ENCODE measurements at regions not wholly inside any gene's neighbourhood (a gene's known extent, or its start where the extent isn't known, plus 50 kb on each side); places are given as distances from the start of the nearest gene placed in this dataset.

DNA sequence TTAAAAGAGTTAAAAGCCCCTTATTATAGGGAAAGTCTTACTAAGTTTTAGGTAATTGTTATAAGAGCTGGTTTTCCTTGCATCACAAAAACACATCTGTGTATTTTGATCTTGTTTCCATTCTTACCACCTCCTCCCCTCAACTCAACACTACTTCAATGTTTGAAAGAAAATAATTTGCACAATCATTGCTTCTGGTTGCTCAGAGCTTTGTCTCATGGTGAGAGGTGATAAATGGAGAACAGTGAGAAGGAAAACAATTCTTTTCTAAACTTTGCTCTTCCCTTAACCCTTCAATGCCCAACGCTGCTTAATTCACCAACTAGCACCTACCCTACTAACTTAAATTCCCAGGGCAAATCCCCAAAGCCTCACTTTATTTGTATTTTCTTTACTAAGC lies 268.1 kb upstream of the LINC00305 start:
- Histone ChIP-seq H3K79me2 (ENCODE audit: control insufficient read depth, insufficient read depth, low read length) (no peaks in the 10 kb centered on the region), H3K9me3 (ENCODE audit: control insufficient read depth, insufficient read depth, low read depth, low read length) (no peaks in the 10 kb centered on the region), H3K4me2 (ENCODE audit: extremely low read depth, insufficient read depth, low read length) (no peak overlapping the region), H3K9ac (ENCODE audit: insufficient read depth, low read length) (no peak overlapping the region), H4K20me1 (ENCODE audit: control insufficient read depth, extremely low read depth, insufficient read depth, low read length) (no peaks in the 10 kb centered on the region), H3K4me3 (replicated peaks in 1 of 4; ENCODE audit: control extremely low read depth in 1 of 4, insufficient read depth in 1 of 4, low read depth in 3 of 4, low read length in 4 of 4) (no peak overlapping the region), H3K36me3 (ENCODE audit: control insufficient read depth, insufficient read depth, low read length) (no peaks in the 10 kb centered on the region), H3K27me3 (ENCODE audit: control insufficient read depth, insufficient read depth, low read length) (no peaks in the 10 kb centered on the region), H3K4me1 (ENCODE audit: control insufficient read depth, extremely low read depth, insufficient read depth, low read length) (no peaks in the 10 kb centered on the region), H2AFZ (ENCODE audit: low read length) (no peak overlapping the region), H3K27ac (ENCODE audit: insufficient read depth, low read length) (no peak overlapping the region)
- no peak for TF ChIP-seq EZH2 (IDR thresholded peaks at IDR 0.05; ENCODE audit: low read length, missing control alignments)
- TF ChIP-seq, protein P1, sequence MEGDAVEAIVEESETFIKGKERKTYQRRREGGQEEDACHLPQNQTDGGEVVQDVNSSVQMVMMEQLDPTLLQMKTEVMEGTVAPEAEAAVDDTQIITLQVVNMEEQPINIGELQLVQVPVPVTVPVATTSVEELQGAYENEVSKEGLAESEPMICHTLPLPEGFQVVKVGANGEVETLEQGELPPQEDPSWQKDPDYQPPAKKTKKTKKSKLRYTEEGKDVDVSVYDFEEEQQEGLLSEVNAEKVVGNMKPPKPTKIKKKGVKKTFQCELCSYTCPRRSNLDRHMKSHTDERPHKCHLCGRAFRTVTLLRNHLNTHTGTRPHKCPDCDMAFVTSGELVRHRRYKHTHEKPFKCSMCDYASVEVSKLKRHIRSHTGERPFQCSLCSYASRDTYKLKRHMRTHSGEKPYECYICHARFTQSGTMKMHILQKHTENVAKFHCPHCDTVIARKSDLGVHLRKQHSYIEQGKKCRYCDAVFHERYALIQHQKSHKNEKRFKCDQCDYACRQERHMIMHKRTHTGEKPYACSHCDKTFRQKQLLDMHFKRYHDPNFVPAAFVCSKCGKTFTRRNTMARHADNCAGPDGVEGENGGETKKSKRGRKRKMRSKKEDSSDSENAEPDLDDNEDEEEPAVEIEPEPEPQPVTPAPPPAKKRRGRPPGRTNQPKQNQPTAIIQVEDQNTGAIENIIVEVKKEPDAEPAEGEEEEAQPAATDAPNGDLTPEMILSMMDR (conservative IDR thresholded peaks at IDR 0.05 in 1 of 2, IDR thresholded peaks at IDR 0.05 in 1 of 2; ENCODE audit: low read depth in 1 of 2, low read length in 2 of 2): no peak
- no peak for DNase-seq (ENCODE audit: low read depth in 2 of 2)

DNA sequence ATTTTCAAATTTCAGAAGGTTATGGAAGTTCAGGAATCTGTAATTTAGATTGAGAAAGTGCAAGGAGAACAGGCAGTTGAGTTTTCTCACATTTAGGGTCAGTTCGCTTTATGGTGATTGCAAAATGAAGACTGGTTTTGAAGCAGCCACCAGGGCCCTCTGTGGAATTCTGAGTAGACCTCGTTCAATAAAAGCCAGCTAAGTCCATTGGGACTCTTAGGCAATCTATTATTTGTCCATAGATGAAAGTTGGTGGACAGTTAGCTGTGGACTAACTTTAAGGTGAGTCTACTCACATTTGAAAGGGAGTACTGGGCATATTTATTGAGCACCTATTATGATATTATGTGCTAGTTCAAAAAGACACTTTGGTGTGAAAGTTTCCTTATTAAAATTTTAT lies 266.3 kb upstream of the LINC00305 start:
- Histone ChIP-seq H2AFZ (ENCODE audit: low read length) (no peak overlapping the region), H3K9me3 (ENCODE audit: control insufficient read depth, insufficient read depth, low read depth, low read length) (no peaks in the 10 kb centered on the region), H3K79me2 (ENCODE audit: control insufficient read depth, insufficient read depth, low read length) (no peaks in the 10 kb centered on the region), H3K9ac (ENCODE audit: insufficient read depth, low read length) (no peak overlapping the region), H3K27ac (ENCODE audit: insufficient read depth, low read length) (no peak overlapping the region), H4K20me1 (ENCODE audit: control insufficient read depth, extremely low read depth, insufficient read depth, low read length) (no peaks in the 10 kb centered on the region), H3K27me3 (ENCODE audit: control insufficient read depth, insufficient read depth, low read length) (no peaks in the 10 kb centered on the region), H3K4me3 (replicated peaks in 1 of 4; ENCODE audit: control extremely low read depth in 1 of 4, insufficient read depth in 1 of 4, low read depth in 3 of 4, low read length in 4 of 4) (no peak overlapping the region), H3K4me2 (ENCODE audit: extremely low read depth, insufficient read depth, low read length) (no peak overlapping the region), H3K36me3 (ENCODE audit: control insufficient read depth, insufficient read depth, low read length) (no peaks in the 10 kb centered on the region), H3K4me1 (ENCODE audit: control insufficient read depth, extremely low read depth, insufficient read depth, low read length) (no peaks in the 10 kb centered on the region)
- DNase-seq (ENCODE audit: low read depth in 2 of 2): no peak
- TF ChIP-seq EZH2 (IDR thresholded peaks at IDR 0.05; ENCODE audit: low read length, missing control alignments): no peak
- TF ChIP-seq, protein P1 (conservative IDR thresholded peaks at IDR 0.05 in 1 of 2, IDR thresholded peaks at IDR 0.05 in 1 of 2; ENCODE audit: low read depth in 1 of 2, low read length in 2 of 2): no peak

DNA sequence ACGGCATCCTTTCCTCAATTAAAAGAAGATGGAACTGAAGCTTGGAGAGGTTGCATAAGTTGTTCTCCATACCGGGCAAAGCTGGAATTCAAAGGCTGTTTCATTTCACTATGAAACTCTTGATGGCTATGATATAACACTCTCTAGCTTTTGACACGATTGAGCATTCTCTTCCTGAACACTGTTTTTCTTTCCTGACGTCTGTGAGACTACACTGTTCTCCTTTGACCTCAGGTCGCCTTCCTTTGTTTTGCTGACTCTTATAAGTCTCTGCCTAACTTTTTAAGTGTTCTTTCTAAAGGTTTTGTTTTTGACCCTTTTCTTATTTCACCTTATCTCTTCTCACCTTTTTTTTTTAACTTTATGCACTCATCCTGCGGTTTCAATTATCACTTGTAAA lies 261.8 kb upstream of the LINC00305 start:
- Histone ChIP-seq H3K4me1 (ENCODE audit: control insufficient read depth, extremely low read depth, insufficient read depth, low read length) (no peaks in the 10 kb centered on the region), H4K20me1 (ENCODE audit: control insufficient read depth, extremely low read depth, insufficient read depth, low read length) (no peaks in the 10 kb centered on the region), H3K36me3 (ENCODE audit: control insufficient read depth, insufficient read depth, low read length) (no peaks in the 10 kb centered on the region), H3K4me2 (ENCODE audit: extremely low read depth, insufficient read depth, low read length) (no peak overlapping the region), H3K9ac (ENCODE audit: insufficient read depth, low read length) (no peak overlapping the region), H3K79me2 (ENCODE audit: control insufficient read depth, insufficient read depth, low read length) (no peaks in the 10 kb centered on the region), H3K4me3 (replicated peaks in 1 of 4; ENCODE audit: control extremely low read depth in 1 of 4, insufficient read depth in 1 of 4, low read depth in 3 of 4, low read length in 4 of 4) (no peak overlapping the region), H2AFZ (ENCODE audit: low read length) (no peak overlapping the region), H3K9me3 (ENCODE audit: control insufficient read depth, insufficient read depth, low read depth, low read length) (no peaks in the 10 kb centered on the region), H3K27ac (ENCODE audit: insufficient read depth, low read length) (no peak overlapping the region), H3K27me3 (ENCODE audit: control insufficient read depth, insufficient read depth, low read length) (no peaks in the 10 kb centered on the region)
- TF ChIP-seq EZH2 (IDR thresholded peaks at IDR 0.05; ENCODE audit: low read length, missing control alignments): no peak
- TF ChIP-seq, protein P1 (conservative IDR thresholded peaks at IDR 0.05 in 1 of 2, IDR thresholded peaks at IDR 0.05 in 1 of 2; ENCODE audit: low read depth in 1 of 2, low read length in 2 of 2): no peak
- DNase-seq (ENCODE audit: low read depth in 2 of 2): no peak

Measured in fibroblast of lung (primary cell).